A673 (cell line): ENCODE measurements at regions not wholly inside any gene's neighbourhood (a gene's known extent, or its start where the extent isn't known, plus 50 kb on each side); places are given as distances from the start of the nearest gene placed in this dataset.
"Not testable (repeated sequence)": the region's sequence is repeated elsewhere in the genome, so short reads cannot be mapped to it uniquely, and the experiment has no call there.

ENCODE experiments used
- BruUV-seq: library from RNA; stranded (reverse); fragments of 400-500 nt; replicated peaks from 2 replicates; lab custom pipeline; 2021; lab: Mats Ljungman, UMichigan
- CTCF ChIA-PET: fragments of 300-600 bp; sonication (Branson Sonifier 250); formaldehyde crosslinking; loops from one replicate; lab custom pipeline; 2022; ENCODE audit warnings: antibody characterized with exemption; lab: Charles Lee
- POLR2A ChIA-PET: fragments of 300-600 bp; sonication (Branson Sonifier 250); formaldehyde crosslinking; loops from one replicate; lab custom pipeline; 2022; ENCODE audit warnings: antibody characterized with exemption; ENCODE audit not compliant: low non-redundant PET; lab: Charles Lee
- DNase-seq: peaks from one replicate; pipeline ENCODE4 v3.0.0-alpha.2; 2015; ENCODE audit warnings: low spot score
- H3K27ac ChIP-seq: fragments of 200-600 bp; sonication (generic); 2 replicates; pipeline ENCODE4 v1.5.1; 2016; ENCODE audit warnings: mixed run types, low read depth, mild to moderate bottlenecking, mixed read lengths, antibody characterized with exemption, low read length; ENCODE audit not compliant: poor library complexity, severe bottlenecking
- H3K27me3 ChIP-seq: fragments of 200-600 bp; sonication (generic); replicated peaks from 2 replicates; pipeline ENCODE4 v1.6.1; 2017; ENCODE audit warnings: mixed run types, low read depth, mild to moderate bottlenecking, mixed read lengths, antibody characterized with exemption, low read length; ENCODE audit not compliant: insufficient read depth, poor library complexity
- H3K36me3 ChIP-seq: fragments of 200-600 bp; sonication (generic); 2 replicates; pipeline ENCODE4 v1.6.1; 2016; ENCODE audit warnings: mixed run types, mild to moderate bottlenecking, mixed read lengths, antibody characterized with exemption, low read length; ENCODE audit not compliant: insufficient read depth, poor library complexity, severe bottlenecking
- H3K4me1 ChIP-seq: fragments of 200-600 bp; sonication (generic); 2 replicates; pipeline ENCODE4 v1.6.1; 2017; ENCODE audit warnings: mixed run types, mild to moderate bottlenecking, mixed read lengths, antibody characterized with exemption, low read length; ENCODE audit not compliant: insufficient read depth, poor library complexity, severe bottlenecking
- H3K4me3 ChIP-seq: fragments of 200-600 bp; sonication (generic); 2 replicates; pipeline ENCODE4 v1.5.1; 2016; ENCODE audit warnings: low read depth, mixed run types, mild to moderate bottlenecking, mixed read lengths, low read length; ENCODE audit not compliant: poor library complexity, severe bottlenecking
- H3K9me3 ChIP-seq: fragments of 200-600 bp; sonication (generic); 2 replicates; pipeline ENCODE4 v1.6.1; 2016; ENCODE audit warnings: mixed run types, low read depth, mild to moderate bottlenecking, mixed read lengths, antibody characterized with exemption, low read length; ENCODE audit not compliant: poor library complexity, severe bottlenecking
- EZH2 ChIP-seq: fragments of 200-600 bp; sonication (generic); IDR thresholded peaks from 2 replicates; pipeline ENCODE4 v1.6.1; 2017; ENCODE audit warnings: borderline replicate concordance, low read depth, mild to moderate bottlenecking, mixed read lengths, antibody characterized with exemption, low read length; ENCODE audit not compliant: poor library complexity, severe bottlenecking
- intact Hi-C: fragments of 100-400 bp; cut with micrococcal nuclease; formaldehyde crosslinking; loops from one replicate; pipeline ENCODE4 v1.10.0; 2022; ENCODE audit not compliant: unreplicated experiment
- TF ChIP-seq, protein P1 (sequence below): fragments of 300-800, 200-600 bp; sonication (generic); conservative IDR thresholded peaks from 2 replicates; pipeline ENCODE4 v1.5.1; 2017; ENCODE audit warnings: low read depth, mild to moderate bottlenecking, antibody characterized with exemption, low read length, moderate library complexity, mixed read lengths

DNA sequence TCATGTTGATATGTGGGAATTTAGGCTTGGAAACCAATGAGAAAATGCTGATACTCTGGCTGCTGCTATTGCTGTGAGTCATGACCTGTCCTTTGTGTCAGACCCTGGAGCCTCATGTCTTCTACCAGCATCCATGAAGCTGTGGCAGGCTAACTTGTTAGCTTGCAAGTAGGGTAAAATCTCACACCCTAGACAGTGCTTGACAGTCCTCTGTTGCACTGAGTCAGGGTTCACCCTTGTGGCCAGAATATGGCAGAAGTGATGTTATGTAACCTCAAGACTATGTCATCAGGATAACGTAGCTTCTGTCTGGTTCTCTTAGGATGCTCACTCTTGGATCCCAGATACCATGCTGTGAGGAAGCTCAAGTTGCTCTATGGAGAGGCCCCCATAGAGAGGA is 110.8 kb downstream of the LHX2 start:
- POLR2A ChIA-PET: no interaction called here
- TF ChIP-seq, protein P1, sequence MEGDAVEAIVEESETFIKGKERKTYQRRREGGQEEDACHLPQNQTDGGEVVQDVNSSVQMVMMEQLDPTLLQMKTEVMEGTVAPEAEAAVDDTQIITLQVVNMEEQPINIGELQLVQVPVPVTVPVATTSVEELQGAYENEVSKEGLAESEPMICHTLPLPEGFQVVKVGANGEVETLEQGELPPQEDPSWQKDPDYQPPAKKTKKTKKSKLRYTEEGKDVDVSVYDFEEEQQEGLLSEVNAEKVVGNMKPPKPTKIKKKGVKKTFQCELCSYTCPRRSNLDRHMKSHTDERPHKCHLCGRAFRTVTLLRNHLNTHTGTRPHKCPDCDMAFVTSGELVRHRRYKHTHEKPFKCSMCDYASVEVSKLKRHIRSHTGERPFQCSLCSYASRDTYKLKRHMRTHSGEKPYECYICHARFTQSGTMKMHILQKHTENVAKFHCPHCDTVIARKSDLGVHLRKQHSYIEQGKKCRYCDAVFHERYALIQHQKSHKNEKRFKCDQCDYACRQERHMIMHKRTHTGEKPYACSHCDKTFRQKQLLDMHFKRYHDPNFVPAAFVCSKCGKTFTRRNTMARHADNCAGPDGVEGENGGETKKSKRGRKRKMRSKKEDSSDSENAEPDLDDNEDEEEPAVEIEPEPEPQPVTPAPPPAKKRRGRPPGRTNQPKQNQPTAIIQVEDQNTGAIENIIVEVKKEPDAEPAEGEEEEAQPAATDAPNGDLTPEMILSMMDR: no peak
- TF ChIP-seq EZH2: no peak
- H3K36me3 ChIP-seq: no peaks in the 10 kb centered on the region
- H3K4me3 ChIP-seq: no peak overlapping the region
- H3K27me3 ChIP-seq: no peaks in the 10 kb centered on the region
- no TSS peak for BruUV-seq
- H3K9me3 ChIP-seq: no peaks in the 10 kb centered on the region
- H3K4me1 ChIP-seq: no peaks in the 10 kb centered on the region
- no peak for DNase-seq
- no peak overlapping the region for H3K27ac ChIP-seq
- intact Hi-C loops: loop anchor here (10.0 kb wide), 2 partner anchors 172 to 578 kb away; no protein-coding TSS in a partner anchor
- CTCF ChIA-PET: interaction anchor here (0.6 kb wide), 1 partner anchor 509 kb away, joined by 3 read pairs; no protein-coding TSS in a partner anchor

DNA sequence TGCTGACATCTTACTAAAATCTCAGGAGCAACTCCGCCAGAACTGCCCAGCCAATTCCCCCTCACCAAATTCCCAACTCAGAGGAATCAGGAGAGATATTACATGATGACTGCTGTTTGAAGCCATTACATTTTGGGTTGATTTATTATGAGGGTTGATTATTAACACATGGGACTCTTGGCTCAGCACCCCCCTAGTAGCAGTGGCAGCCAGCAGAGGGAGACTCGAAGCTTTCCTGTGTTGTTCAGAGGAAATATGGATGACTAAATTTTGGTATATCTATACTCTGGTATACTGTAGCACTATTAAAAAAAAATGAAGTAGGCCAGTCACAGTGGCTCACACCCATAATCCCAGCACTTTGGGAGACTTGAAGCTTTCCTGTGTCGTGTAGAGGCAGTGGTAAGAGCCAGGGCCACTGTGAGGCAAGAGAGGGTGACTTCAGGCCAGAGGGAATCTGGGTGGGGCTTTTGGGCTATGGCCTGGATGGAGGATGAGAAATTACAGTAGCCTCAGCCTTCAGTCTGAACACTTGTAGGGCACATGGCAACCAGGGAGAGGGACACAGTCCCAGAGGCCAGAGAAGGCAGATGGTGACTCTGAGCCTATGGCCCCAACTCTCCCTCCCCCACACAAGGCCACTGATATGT is 111.4 kb downstream of the LHX2 start:
- Histone ChIP-seq H3K27me3 (no peaks in the 10 kb centered on the region), H3K27ac (no peak overlapping the region), H3K4me3 (no peak overlapping the region), H3K36me3 (no peaks in the 10 kb centered on the region), H3K4me1 (no peaks in the 10 kb centered on the region), H3K9me3 (no peaks in the 10 kb centered on the region)
- ChIA-PET POLR2A (no interaction called here), CTCF (interaction anchor here (0.6 kb wide), 1 partner anchor 509 kb away, joined by 3 read pairs; no protein-coding TSS in a partner anchor)
- intact Hi-C loops: loop anchor here (10.0 kb wide), 2 partner anchors 172 to 578 kb away; no protein-coding TSS in a partner anchor
- no TSS peak for BruUV-seq
- no peak for DNase-seq
- TF ChIP-seq EZH2: no peak
- TF ChIP-seq, protein P1: peak; percentile 55

DNA sequence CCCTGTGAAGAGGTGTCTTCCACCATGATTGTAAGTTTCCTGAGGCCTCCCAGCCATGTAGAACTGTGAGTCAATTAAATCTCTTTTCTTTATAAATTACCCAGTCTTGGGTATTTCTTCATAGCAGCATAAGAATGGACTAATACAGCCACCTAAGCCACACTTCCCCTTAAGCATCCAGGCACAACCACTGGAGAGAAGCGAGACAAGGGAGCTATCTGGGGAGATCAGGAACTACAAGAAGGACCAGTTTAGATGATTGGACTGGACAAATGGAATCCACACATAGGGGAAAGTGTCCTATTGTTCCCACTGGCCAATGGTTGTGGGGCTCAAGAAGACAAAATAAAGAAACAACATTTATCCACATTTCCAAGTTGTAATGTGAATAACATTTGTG is 112.1 kb downstream of the LHX2 start:
- H3K36me3 ChIP-seq, H3K27ac ChIP-seq, H3K4me3 ChIP-seq, CTCF ChIA-PET, H3K9me3 ChIP-seq, POLR2A ChIA-PET, H3K27me3 ChIP-seq, BruUV-seq, DNase-seq, H3K4me1 ChIP-seq: not testable (repeated sequence)
- intact Hi-C loops: loop anchor here (10.0 kb wide), 2 partner anchors 171 to 579 kb away; no protein-coding TSS in a partner anchor
